Spleen (tissue), 7 donors: ENCODE measurements at regions not wholly inside any gene's neighbourhood (a gene's known extent, or its start where the extent isn't known, plus 50 kb on each side); places are given as distances from the start of the nearest gene placed in this dataset.

ENCODE experiments used
- POLR2A ChIP-seq, 3 donors: fragments of 450-650 bp; IDR thresholded peaks; one replicate each; pipeline ENCODE4 v1.5.1; 2017; ENCODE audit warnings: antibody characterized with exemption in 3 of 3, mild to moderate bottlenecking in 1 of 3
- POLR2AphosphoS5 ChIP-seq, 3 donors: sonication (generic); formaldehyde crosslinking; IDR thresholded peaks; one replicate each; pipeline ENCODE4 v1.5.1; 2017; ENCODE audit warnings: antibody characterized with exemption in 3 of 3
- TF ChIP-seq, protein P1 (sequence below), 11 experiments: fragments of 200-600 bp in 7 of 11; fragments of 450-650 bp in 4 of 11; sonication (generic) in 4 of 11; IDR thresholded peaks in 8 of 11; conservative IDR thresholded peaks in 3 of 11; 1 replicate in 7 of 11; 2 replicates in 4 of 11; pipeline versions ENCODE4 v1.4.0 to v1.8.0; 2016 to 2021; ENCODE audit warnings: antibody characterized with exemption in 11 of 11, inconsistent platforms in 4 of 11, mild to moderate bottlenecking in 1 of 11
- donor health status: DM: no; HTN: no; CAD: no; lungs with moderate emphysema.
- donor health status: DM: no; HTN: no; CAD: no.
- donor health status: DM: no; HTN: no; CAD: no.

- TF ChIP-seq, protein P1, sequence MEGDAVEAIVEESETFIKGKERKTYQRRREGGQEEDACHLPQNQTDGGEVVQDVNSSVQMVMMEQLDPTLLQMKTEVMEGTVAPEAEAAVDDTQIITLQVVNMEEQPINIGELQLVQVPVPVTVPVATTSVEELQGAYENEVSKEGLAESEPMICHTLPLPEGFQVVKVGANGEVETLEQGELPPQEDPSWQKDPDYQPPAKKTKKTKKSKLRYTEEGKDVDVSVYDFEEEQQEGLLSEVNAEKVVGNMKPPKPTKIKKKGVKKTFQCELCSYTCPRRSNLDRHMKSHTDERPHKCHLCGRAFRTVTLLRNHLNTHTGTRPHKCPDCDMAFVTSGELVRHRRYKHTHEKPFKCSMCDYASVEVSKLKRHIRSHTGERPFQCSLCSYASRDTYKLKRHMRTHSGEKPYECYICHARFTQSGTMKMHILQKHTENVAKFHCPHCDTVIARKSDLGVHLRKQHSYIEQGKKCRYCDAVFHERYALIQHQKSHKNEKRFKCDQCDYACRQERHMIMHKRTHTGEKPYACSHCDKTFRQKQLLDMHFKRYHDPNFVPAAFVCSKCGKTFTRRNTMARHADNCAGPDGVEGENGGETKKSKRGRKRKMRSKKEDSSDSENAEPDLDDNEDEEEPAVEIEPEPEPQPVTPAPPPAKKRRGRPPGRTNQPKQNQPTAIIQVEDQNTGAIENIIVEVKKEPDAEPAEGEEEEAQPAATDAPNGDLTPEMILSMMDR (IDR thresholded peaks at IDR 0.05 in 8 of 11, conservative IDR thresholded peaks at IDR 0.05 in 3 of 11): no peak
- TF ChIP-seq POLR2A (IDR thresholded peaks at IDR 0.05) (no peak), POLR2AphosphoS5 (IDR thresholded peaks at IDR 0.05) (no peak)
Observed at GRCh38 chr2:228705318-228705717, 523.8 kb upstream of the SPHKAP start.
